Psoas muscle (tissue), 7 donors: ENCODE measurements at regions not wholly inside any gene's neighbourhood (a gene's known extent, or its start where the extent isn't known, plus 50 kb on each side); places are given as distances from the start of the nearest gene placed in this dataset.

Source experiments
- ATAC-seq, 4 donors: fragments of 200-7000 bp; cut with Tn5 transposase; one replicate each; pipeline ENCODE4 v1.9.1; 2020; ENCODE audit warnings: moderate library complexity in 3 of 4, mild to moderate bottlenecking in 2 of 4
- DNase-seq, 2 donors: peaks; one replicate each; pipeline ENCODE4 v3.0.0-alpha.2; 2020
- H3K27ac ChIP-seq: fragments of 200-600 bp; one replicate; pipeline ENCODE4 v1.8.0; 2022
- H3K27me3 ChIP-seq, 3 donors: fragments of 200-600 bp in 1 of 3; one replicate each; pipeline versions ENCODE4 v1.6.1 to v1.8.0; 2013 to 2022; ENCODE audit warnings: low read length in 2 of 3, mild to moderate bottlenecking in 2 of 3, moderate library complexity in 1 of 3; ENCODE audit not compliant: insufficient read depth in 3 of 3
- H3K36me3 ChIP-seq, 2 donors: fragments of 200-600 bp in 1 of 2; one replicate each; pipeline versions ENCODE4 v1.6.1 to v1.8.0; 2013 to 2022; ENCODE audit warnings: low read depth in 1 of 2, mild to moderate bottlenecking in 1 of 2, moderate library complexity in 1 of 2; ENCODE audit not compliant: insufficient read depth in 1 of 2
- H3K4me1 ChIP-seq: fragments of 200-600 bp; one replicate; pipeline ENCODE4 v1.8.0; 2022
- H3K4me3 ChIP-seq: fragments of 200-600 bp; one replicate; pipeline ENCODE4 v1.8.0; 2022; ENCODE audit warnings: mild to moderate bottlenecking
- H3K9me3 ChIP-seq: fragments of 200-600 bp; one replicate; pipeline ENCODE4 v1.8.0; 2022
- CTCF ChIP-seq: fragments of 200-600 bp; IDR thresholded peaks from one replicate; pipeline ENCODE4 v1.8.0; 2022; ENCODE audit warnings: antibody characterized with exemption
- WGBS, 3 donors: extraction: QIAGEN DNeasy Blood & Tissue Kit; methylation state at CpG; one replicate each; pipeline versions ENCODE4 v1.1.6 to v1.1.7; 2013; 5-methylcytosine and 5-hydroxymethylcytosine counted together
- intact Hi-C, 2 donors: fragments of 100-400 bp; cut with DNase I; formaldehyde crosslinking; loops; one replicate each; pipeline versions ENCODE4 v1.11.0 to v1.14.2; 2022
- donor health status: healthy with polysubstance abuse.
- donor health status: DM: no; HTN: no; CAD: no; lungs with moderate emphysema.
- donor health status: Bipolar disorder and iron deficiency.
- donor health status: healthy.
- donor health status: DM: yes; HTN: yes; CAD: no.
- donor health status: DM: no; HTN: no; CAD: no.
- donor health status: DM: yes; HTN: yes; CAD: no.

- Histone ChIP-seq H3K27ac (no peak overlapping the region), H3K36me3 (no peaks in the 10 kb centered on the region), H3K4me3 (no peak overlapping the region), H3K9me3 (no peaks in the 10 kb centered on the region), H3K27me3 (no peaks in the 10 kb centered on the region), H3K4me1 (no peaks in the 10 kb centered on the region)
- 90 to 98% (median 92%) methylated on average over 3 of the region's 3 CpGs for WGBS, 3 donors
- intact Hi-C loops, result no loop called here
- no peak for ATAC-seq
- no peak for TF ChIP-seq CTCF
- no peak for DNase-seq
These were observed 195.1 kb downstream of the KCNE4 start for GRCh38 chr2:223247136-223247535.

- Histone ChIP-seq H3K27me3 (no peaks in the 10 kb centered on the region), H3K36me3 (no peaks in the 10 kb centered on the region), H3K4me3 (no peak overlapping the region), H3K27ac (no peak overlapping the region), H3K9me3 (peaks cover 3% of the 10 kb centered on the region), H3K4me1 (no peaks in the 10 kb centered on the region)
- TF ChIP-seq CTCF, result no peak
- intact Hi-C loops, result no loop called here
- no peak for DNase-seq
- WGBS, 3 donors, result 74 to 81% (median 79%) methylated on average over 10 of the region's 10 CpGs
- ATAC-seq, result no peak
These were observed 199.8 kb downstream of the KCNE4 start for GRCh38 chr2:223251656-223252229.

GRCh38 chr2:223260681-223261080 is 208.7 kb downstream of the KCNE4 start:
- H3K27me3 ChIP-seq, result peaks cover 0 to 3% (median 0%) of the 10 kb centered on the region in 3 donors
- H3K4me1 ChIP-seq, result no peaks in the 10 kb centered on the region
- H3K36me3 ChIP-seq, result no peaks in the 10 kb centered on the region
- no peak for TF ChIP-seq CTCF
- peaks cover 3% of the 10 kb centered on the region for H3K9me3 ChIP-seq
- ATAC-seq (no peak), DNase-seq (no peak)
- WGBS, 3 donors, result 56 to 64% (median 58%) methylated on average over 2 of the region's 2 CpGs
- no peak overlapping the region for H3K4me3 ChIP-seq
- H3K27ac ChIP-seq, result no peak overlapping the region
- intact Hi-C loops, result no loop called here

GRCh38 chr2:223262946-223263345 is 211.0 kb downstream of the KCNE4 start:
- H3K9me3 ChIP-seq, result no peaks in the 10 kb centered on the region
- WGBS, 3 donors, result 41 to 45% (median 45%) methylated on average over 6 of the region's 6 CpGs
- ATAC-seq, result no peak

More at GRCh38 chr2:223262946-223263345, 211.0 kb downstream of the KCNE4 start:
- no peak overlapping the region for H3K4me3 ChIP-seq
- H3K27ac ChIP-seq, result no peak overlapping the region
- H3K4me1 ChIP-seq, result no peaks in the 10 kb centered on the region
- peaks cover 0 to 3% (median 0%) of the 10 kb centered on the region in 3 donors for H3K27me3 ChIP-seq
- no peaks in the 10 kb centered on the region for H3K36me3 ChIP-seq
- DNase-seq, result no peak
- no peak for TF ChIP-seq CTCF
- intact Hi-C loops, result no loop called here
